B cell (primary cell): ENCODE measurements at regions not wholly inside any gene's neighbourhood (a gene's known extent, or its start where the extent isn't known, plus 50 kb on each side); places are given as distances from the start of the nearest gene placed in this dataset.
"Not testable (repeated sequence)": the region's sequence is repeated elsewhere in the genome, so short reads cannot be mapped to it uniquely, and the experiment has no call there.

Experiments used
- ATAC-seq: fragments of 200-7000 bp; cut with Tn5 transposase; one replicate; pipeline ENCODE4 v1.10.0; 2021; ENCODE audit warnings: low read depth, mild to moderate bottlenecking, moderate number of reproducible peaks, moderate library complexity
- CTCF ChIA-PET: fragments of 350-600 bp; sonication (Branson Sonifier 250); formaldehyde crosslinking; loops from one replicate; lab custom pipeline; 2021; ENCODE audit warnings: antibody characterized with exemption, inconsistent platforms; lab: Charles Lee
- POLR2A ChIA-PET: fragments of 350-600 bp; sonication (Branson Sonifier 250); formaldehyde crosslinking; loops from one replicate; lab custom pipeline; 2021; ENCODE audit warnings: antibody characterized with exemption; lab: Charles Lee
- DNase-seq: peaks from one replicate; pipeline ENCODE4 v3.0.0; 2013
- H2AFZ ChIP-seq: 2 replicates; pipeline ENCODE4 v1.6.1; 2012; ENCODE audit warnings: mild to moderate bottlenecking, low read depth, low read length; ENCODE audit not compliant: insufficient read depth, poor library complexity, severe bottlenecking
- H3K27ac ChIP-seq, 2 donors: 1 replicate in 1 of 2; 2 replicates in 1 of 2; pipeline ENCODE4 v1.5.1; 2012 to 2013; ENCODE audit warnings: low read length in 2 of 2, mild to moderate bottlenecking in 2 of 2, moderate library complexity in 1 of 2
- H3K27me3 ChIP-seq, 4 experiments: fragments of 200-600 bp in 1 of 4; sonication (generic) in 1 of 4; replicated peaks in 1 of 4; 1 replicate in 2 of 4; 2 replicates in 2 of 4; pipeline versions ENCODE4 v1.6.1 to v1.7.0; 2013 to 2016; ENCODE audit warnings: low read length in 3 of 4, mild to moderate bottlenecking in 2 of 4, mixed read lengths in 1 of 4, moderate library complexity in 1 of 4; ENCODE audit not compliant: insufficient read depth in 4 of 4, control insufficient read depth in 3 of 4; ENCODE audit errors: control extremely low read depth in 1 of 4
- H3K36me3 ChIP-seq, 2 experiments: replicated peaks in 1 of 2; 1 replicate in 1 of 2; 2 replicates in 1 of 2; pipeline versions ENCODE4 v1.6.1 to v1.7.1; 2013; ENCODE audit warnings: low read length in 1 of 2; ENCODE audit not compliant: insufficient read depth in 2 of 2, control insufficient read depth in 1 of 2; ENCODE audit errors: control extremely low read depth in 1 of 2, extremely low read depth in 1 of 2
- H3K4me1 ChIP-seq, 2 donors: fragments of 200-600 bp in 1 of 2; sonication (generic) in 1 of 2; 1 replicate in 1 of 2; 2 replicates in 1 of 2; pipeline versions ENCODE4 v1.5.1 to v1.6.1; 2013 to 2017; ENCODE audit warnings: low read length in 2 of 2; ENCODE audit not compliant: control insufficient read depth in 2 of 2, insufficient read depth in 2 of 2
- H3K4me2 ChIP-seq: replicated peaks from 2 replicates; pipeline ENCODE3; 2012; ENCODE audit warnings: mild to moderate bottlenecking, low read depth, low read length; ENCODE audit not compliant: poor library complexity, severe bottlenecking
- H3K4me3 ChIP-seq, 5 experiments: fragments of 200-600 bp in 1 of 5; sonication (generic) in 1 of 5; 1 replicate in 3 of 5; 2 replicates in 2 of 5; pipeline versions ENCODE4 v1.5.1 to v1.7.0; 2011 to 2016; ENCODE audit warnings: low read length in 4 of 5, mild to moderate bottlenecking in 4 of 5, low read depth in 2 of 5, control low read depth in 1 of 5, moderate library complexity in 1 of 5; ENCODE audit not compliant: insufficient read depth in 1 of 5; ENCODE audit errors: control extremely low read depth in 1 of 5, extremely low read depth in 1 of 5
- H3K79me2 ChIP-seq: fragments of 200-600 bp; sonication (generic); one replicate; pipeline ENCODE4 v1.6.0; 2016; ENCODE audit warnings: low read length; ENCODE audit not compliant: control insufficient read depth, insufficient read depth
- H3K9ac ChIP-seq: fragments of 200-600 bp; sonication (generic); 2 replicates; pipeline ENCODE4 v1.6.1; 2017; ENCODE audit warnings: mild to moderate bottlenecking, low read length, moderate library complexity
- H3K9me3 ChIP-seq, 3 donors: one replicate each; pipeline versions ENCODE4 v1.6.1 to v1.7.1; 2013; ENCODE audit warnings: low read length in 2 of 3; ENCODE audit not compliant: control insufficient read depth in 2 of 3, insufficient read depth in 1 of 3; ENCODE audit errors: control extremely low read depth in 1 of 3
- H4K20me1 ChIP-seq: 2 replicates; pipeline ENCODE4 v1.6.0; 2012; ENCODE audit warnings: mild to moderate bottlenecking, low read length; ENCODE audit not compliant: insufficient read depth, control insufficient read depth, poor library complexity, severe bottlenecking
- H3K27ac Mint-ChIP-seq: one replicate; pipeline ENCODE4 v1.8.0; 2021; ENCODE audit warnings: mixed read lengths
- H3K27me3 Mint-ChIP-seq: one replicate; pipeline ENCODE4 v1.8.0; 2021; ENCODE audit warnings: mixed read lengths
- H3K4me1 Mint-ChIP-seq: one replicate; pipeline ENCODE4 v1.8.0; 2021; ENCODE audit warnings: mixed read lengths
- H3K4me3 Mint-ChIP-seq: one replicate; pipeline ENCODE4 v1.8.0; 2021; ENCODE audit warnings: mixed read lengths
- H3K9me3 Mint-ChIP-seq: one replicate; pipeline ENCODE4 v1.8.0; 2022; ENCODE audit warnings: mixed read lengths; ENCODE audit not compliant: insufficient read depth
- EZH2 ChIP-seq: IDR thresholded peaks from 2 replicates; pipeline ENCODE4 v1.6.1; 2012; ENCODE audit warnings: borderline replicate concordance, low read depth, mild to moderate bottlenecking, moderate library complexity, low read length; ENCODE audit not compliant: insufficient read depth, poor library complexity, severe bottlenecking
- WGBS: methylation state at CpG from one replicate; pipeline ENCODE4 v1.1.5; 2013; ENCODE audit warnings: missing lambda C conversion rate; ENCODE audit not compliant: insufficient coverage; 5-methylcytosine and 5-hydroxymethylcytosine counted together
- intact Hi-C: fragments of 100-400 bp; cut with micrococcal nuclease; formaldehyde crosslinking; loops from one replicate; pipeline ENCODE4 v1.10.0; 2022
- TF ChIP-seq, protein P1 (sequence below): fragments of 200-600 bp; IDR thresholded peaks from one replicate; pipeline ENCODE4 v1.8.0; 2022; ENCODE audit warnings: antibody characterized with exemption, mild to moderate bottlenecking

DNA sequence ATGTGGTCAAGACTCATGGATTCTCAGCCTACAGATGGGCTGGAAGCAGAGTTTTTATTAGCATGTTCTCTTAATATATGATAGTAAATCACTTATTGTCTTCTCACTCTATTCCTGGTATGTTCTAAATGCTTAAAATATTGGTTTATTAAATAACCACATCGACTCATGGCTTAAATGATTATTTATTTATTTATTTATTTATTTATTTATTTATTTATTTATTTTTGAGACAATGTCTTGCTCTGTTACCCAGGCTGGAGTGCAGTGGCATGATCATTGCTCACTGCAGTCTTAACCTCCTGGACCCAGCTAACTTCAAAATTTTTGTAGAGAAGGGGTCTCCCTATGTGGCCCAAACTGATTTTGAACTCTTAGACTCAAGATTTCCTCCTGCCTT, 457.2 kb upstream of the TNC start:
- Histone ChIP-seq H3K4me1 (no peaks in the 10 kb centered on the region), H3K79me2 (no peaks in the 10 kb centered on the region), H3K27ac (no peak overlapping the region), H3K9me3 (peaks cover 0 to 4% (median 0%) of the 10 kb centered on the region in 3 donors), H2AFZ (no peak overlapping the region), H3K9ac (no peak overlapping the region), H3K4me3 (no peak overlapping the region), H3K27me3 (no peaks in the 10 kb centered on the region), H4K20me1 (no peaks in the 10 kb centered on the region), H3K4me2 (no peak overlapping the region), H3K36me3 (no peaks in the 10 kb centered on the region)
- ChIA-PET CTCF (no interaction called here), POLR2A (no interaction called here)
- peaks cover 3% of the 10 kb centered on the region for H3K27me3 Mint-ChIP-seq
- TF ChIP-seq EZH2: no peak
- TF ChIP-seq, protein P1, sequence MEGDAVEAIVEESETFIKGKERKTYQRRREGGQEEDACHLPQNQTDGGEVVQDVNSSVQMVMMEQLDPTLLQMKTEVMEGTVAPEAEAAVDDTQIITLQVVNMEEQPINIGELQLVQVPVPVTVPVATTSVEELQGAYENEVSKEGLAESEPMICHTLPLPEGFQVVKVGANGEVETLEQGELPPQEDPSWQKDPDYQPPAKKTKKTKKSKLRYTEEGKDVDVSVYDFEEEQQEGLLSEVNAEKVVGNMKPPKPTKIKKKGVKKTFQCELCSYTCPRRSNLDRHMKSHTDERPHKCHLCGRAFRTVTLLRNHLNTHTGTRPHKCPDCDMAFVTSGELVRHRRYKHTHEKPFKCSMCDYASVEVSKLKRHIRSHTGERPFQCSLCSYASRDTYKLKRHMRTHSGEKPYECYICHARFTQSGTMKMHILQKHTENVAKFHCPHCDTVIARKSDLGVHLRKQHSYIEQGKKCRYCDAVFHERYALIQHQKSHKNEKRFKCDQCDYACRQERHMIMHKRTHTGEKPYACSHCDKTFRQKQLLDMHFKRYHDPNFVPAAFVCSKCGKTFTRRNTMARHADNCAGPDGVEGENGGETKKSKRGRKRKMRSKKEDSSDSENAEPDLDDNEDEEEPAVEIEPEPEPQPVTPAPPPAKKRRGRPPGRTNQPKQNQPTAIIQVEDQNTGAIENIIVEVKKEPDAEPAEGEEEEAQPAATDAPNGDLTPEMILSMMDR: no peak
- H3K4me3 Mint-ChIP-seq: no peak overlapping the region
- no CpG with 5 or more reads among the region's 1 CpG for WGBS
- no peaks in the 10 kb centered on the region for H3K4me1 Mint-ChIP-seq
- DNase-seq (no peak), ATAC-seq (no peak)
- no peak overlapping the region for H3K27ac Mint-ChIP-seq
- peaks cover 3% of the 10 kb centered on the region for H3K9me3 Mint-ChIP-seq
- intact Hi-C loops: no loop called here

DNA sequence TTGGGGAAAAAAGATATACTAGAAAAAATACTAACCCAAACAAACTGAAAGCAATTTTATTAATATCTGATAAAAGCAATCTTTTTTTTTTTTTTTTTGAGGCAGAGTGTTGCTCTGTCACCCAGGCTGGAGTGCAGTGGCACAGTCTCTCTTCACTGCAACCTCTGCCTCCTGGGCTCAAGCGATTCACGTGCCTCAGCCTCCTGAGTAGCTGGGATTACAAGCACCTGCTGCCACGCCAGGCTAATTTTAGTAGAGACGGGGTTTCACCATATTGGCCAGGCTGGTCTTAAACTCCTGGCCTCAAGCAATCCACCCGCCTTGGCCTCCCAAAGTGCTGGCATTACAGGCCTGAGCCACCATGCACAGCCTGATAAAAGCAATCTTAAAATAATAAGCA, 467.5 kb upstream of the TNC start:
- H3K79me2 ChIP-seq, H3K4me3 Mint-ChIP-seq, intact Hi-C loops, H3K9me3 ChIP-seq, H3K4me2 ChIP-seq, H3K36me3 ChIP-seq, DNase-seq, H3K4me1 ChIP-seq, POLR2A ChIA-PET, H3K4me3 ChIP-seq, H3K9ac ChIP-seq, H3K9me3 Mint-ChIP-seq, ATAC-seq, H3K27me3 ChIP-seq, H2AFZ ChIP-seq, H4K20me1 ChIP-seq, H3K4me1 Mint-ChIP-seq, H3K27ac Mint-ChIP-seq, H3K27me3 Mint-ChIP-seq, H3K27ac ChIP-seq: not testable (repeated sequence)
- CTCF ChIA-PET: interaction anchor here (0.7 kb wide), 1 partner anchor 987 kb away, joined by 7 read pairs; no protein-coding TSS in a partner anchor
- 82% methylated on average over 5 of the region's 5 CpGs for WGBS
